B cell (primary cell): ENCODE measurements at regions not wholly inside any gene's neighbourhood (a gene's known extent, or its start where the extent isn't known, plus 50 kb on each side); places are given as distances from the start of the nearest gene placed in this dataset.

Experiments
- EZH2 ChIP-seq: IDR thresholded peaks from 2 replicates; pipeline ENCODE4 v1.6.1; 2012; ENCODE audit warnings: borderline replicate concordance, low read depth, mild to moderate bottlenecking, moderate library complexity, low read length; ENCODE audit not compliant: insufficient read depth, poor library complexity, severe bottlenecking
- TF ChIP-seq, protein P1 (sequence below): fragments of 200-600 bp; IDR thresholded peaks from one replicate; pipeline ENCODE4 v1.8.0; 2022; ENCODE audit warnings: antibody characterized with exemption, mild to moderate bottlenecking

DNA sequence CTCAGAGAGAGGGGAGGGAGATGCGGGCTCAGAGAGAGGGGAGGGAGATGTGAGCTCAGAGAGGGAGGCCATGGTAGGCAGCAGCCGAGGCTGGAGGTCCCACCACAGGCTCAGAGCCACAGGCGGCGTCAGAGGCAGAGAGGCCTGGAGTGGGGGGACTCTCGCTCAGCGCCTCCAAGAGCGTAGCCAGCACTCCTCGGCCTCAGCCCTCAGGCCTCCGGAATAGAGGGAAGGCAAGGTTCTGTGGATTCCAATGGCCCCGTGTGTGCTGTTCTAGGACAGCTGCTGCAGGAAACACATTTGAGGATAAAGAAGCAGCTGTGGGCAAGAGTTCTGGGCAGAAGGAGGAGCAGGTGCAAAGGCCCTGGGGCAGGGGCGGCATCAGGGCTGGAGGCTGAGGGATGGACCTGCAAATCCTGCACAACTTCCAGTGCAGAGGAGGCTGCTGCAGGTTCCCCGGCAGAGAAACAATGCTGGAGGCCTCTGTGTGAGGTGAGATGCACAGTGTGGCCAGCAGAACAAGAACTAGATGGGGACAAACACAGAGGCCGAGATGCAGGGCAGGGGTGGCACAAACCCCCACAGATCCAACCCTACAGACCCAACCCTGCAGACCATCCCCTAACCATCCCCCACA, 59.1 kb upstream of the GALNT9 start:
- TF ChIP-seq, protein P1, sequence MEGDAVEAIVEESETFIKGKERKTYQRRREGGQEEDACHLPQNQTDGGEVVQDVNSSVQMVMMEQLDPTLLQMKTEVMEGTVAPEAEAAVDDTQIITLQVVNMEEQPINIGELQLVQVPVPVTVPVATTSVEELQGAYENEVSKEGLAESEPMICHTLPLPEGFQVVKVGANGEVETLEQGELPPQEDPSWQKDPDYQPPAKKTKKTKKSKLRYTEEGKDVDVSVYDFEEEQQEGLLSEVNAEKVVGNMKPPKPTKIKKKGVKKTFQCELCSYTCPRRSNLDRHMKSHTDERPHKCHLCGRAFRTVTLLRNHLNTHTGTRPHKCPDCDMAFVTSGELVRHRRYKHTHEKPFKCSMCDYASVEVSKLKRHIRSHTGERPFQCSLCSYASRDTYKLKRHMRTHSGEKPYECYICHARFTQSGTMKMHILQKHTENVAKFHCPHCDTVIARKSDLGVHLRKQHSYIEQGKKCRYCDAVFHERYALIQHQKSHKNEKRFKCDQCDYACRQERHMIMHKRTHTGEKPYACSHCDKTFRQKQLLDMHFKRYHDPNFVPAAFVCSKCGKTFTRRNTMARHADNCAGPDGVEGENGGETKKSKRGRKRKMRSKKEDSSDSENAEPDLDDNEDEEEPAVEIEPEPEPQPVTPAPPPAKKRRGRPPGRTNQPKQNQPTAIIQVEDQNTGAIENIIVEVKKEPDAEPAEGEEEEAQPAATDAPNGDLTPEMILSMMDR: no peak
- no peak for TF ChIP-seq EZH2
